Lower lobe of right lung (tissue), 2 donors: ENCODE measurements at regions not wholly inside any gene's neighbourhood (a gene's known extent, or its start where the extent isn't known, plus 50 kb on each side); places are given as distances from the start of the nearest gene placed in this dataset.

Source experiments
- ATAC-seq, 2 donors: fragments of 200-7000 bp; cut with Tn5 transposase; one replicate each; pipeline ENCODE4 v1.9.1; 2020 to 2022; ENCODE audit warnings: mild to moderate bottlenecking in 2 of 2, moderate library complexity in 2 of 2
- DNase-seq: peaks from one replicate; pipeline ENCODE4 v3.0.0-alpha.2; 2020
- H3K27ac ChIP-seq: fragments of 200-600 bp; one replicate; pipeline ENCODE4 v1.8.0; 2022
- H3K27me3 ChIP-seq: fragments of 200-600 bp; one replicate; pipeline ENCODE4 v1.8.0; 2022; ENCODE audit warnings: low read depth
- H3K36me3 ChIP-seq: fragments of 200-600 bp; one replicate; pipeline ENCODE4 v1.8.0; 2022; ENCODE audit warnings: mild to moderate bottlenecking
- H3K4me1 ChIP-seq: fragments of 200-600 bp; one replicate; pipeline ENCODE4 v1.8.0; 2022
- H3K4me3 ChIP-seq: fragments of 200-600 bp; one replicate; pipeline ENCODE4 v1.8.0; 2022; ENCODE audit warnings: mild to moderate bottlenecking
- H3K9me3 ChIP-seq: fragments of 200-600 bp; one replicate; pipeline ENCODE4 v1.8.0; 2022
- intact Hi-C: fragments of 100-400 bp; cut with DNase I; formaldehyde crosslinking; loops from one replicate; pipeline ENCODE4 v1.11.0; 2022
- TF ChIP-seq, protein P1 (sequence below): fragments of 200-600 bp; IDR thresholded peaks from one replicate; pipeline ENCODE4 v1.8.0; 2022; ENCODE audit warnings: antibody characterized with exemption, mild to moderate bottlenecking
- donor health status: DM: no; HTN: yes; CAD: no; lungs with severe emphysema.

DNA sequence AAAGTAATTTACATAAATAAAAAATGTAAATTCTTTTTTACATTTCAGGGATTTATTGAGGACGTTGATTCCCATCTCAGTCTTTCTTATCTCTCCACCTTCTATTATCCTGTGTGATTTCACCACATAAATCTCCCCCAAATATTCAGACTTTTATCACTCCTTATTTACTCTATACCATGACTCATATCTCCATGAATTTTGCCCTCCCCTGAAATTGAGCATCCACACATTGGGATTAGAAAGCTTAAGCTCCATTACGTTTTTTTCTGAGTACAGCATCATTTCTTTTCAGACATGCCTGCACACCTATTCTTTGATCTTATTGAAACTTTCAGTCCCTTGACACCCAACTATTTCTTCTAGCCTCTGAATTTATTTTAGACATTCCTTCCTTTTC lies 111.2 kb downstream of the IFI44 start:
- H3K27ac ChIP-seq, result no peak overlapping the region
- H3K9me3 ChIP-seq, result no peaks in the 10 kb centered on the region
- no peaks in the 10 kb centered on the region for H3K27me3 ChIP-seq
- no peak for DNase-seq
- H3K36me3 ChIP-seq, result no peaks in the 10 kb centered on the region
- no peak overlapping the region for H3K4me3 ChIP-seq
- intact Hi-C loops, result no loop called here
- ATAC-seq, result no peak
- H3K4me1 ChIP-seq, result no peaks in the 10 kb centered on the region
- TF ChIP-seq, protein P1, sequence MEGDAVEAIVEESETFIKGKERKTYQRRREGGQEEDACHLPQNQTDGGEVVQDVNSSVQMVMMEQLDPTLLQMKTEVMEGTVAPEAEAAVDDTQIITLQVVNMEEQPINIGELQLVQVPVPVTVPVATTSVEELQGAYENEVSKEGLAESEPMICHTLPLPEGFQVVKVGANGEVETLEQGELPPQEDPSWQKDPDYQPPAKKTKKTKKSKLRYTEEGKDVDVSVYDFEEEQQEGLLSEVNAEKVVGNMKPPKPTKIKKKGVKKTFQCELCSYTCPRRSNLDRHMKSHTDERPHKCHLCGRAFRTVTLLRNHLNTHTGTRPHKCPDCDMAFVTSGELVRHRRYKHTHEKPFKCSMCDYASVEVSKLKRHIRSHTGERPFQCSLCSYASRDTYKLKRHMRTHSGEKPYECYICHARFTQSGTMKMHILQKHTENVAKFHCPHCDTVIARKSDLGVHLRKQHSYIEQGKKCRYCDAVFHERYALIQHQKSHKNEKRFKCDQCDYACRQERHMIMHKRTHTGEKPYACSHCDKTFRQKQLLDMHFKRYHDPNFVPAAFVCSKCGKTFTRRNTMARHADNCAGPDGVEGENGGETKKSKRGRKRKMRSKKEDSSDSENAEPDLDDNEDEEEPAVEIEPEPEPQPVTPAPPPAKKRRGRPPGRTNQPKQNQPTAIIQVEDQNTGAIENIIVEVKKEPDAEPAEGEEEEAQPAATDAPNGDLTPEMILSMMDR, result no peak

DNA sequence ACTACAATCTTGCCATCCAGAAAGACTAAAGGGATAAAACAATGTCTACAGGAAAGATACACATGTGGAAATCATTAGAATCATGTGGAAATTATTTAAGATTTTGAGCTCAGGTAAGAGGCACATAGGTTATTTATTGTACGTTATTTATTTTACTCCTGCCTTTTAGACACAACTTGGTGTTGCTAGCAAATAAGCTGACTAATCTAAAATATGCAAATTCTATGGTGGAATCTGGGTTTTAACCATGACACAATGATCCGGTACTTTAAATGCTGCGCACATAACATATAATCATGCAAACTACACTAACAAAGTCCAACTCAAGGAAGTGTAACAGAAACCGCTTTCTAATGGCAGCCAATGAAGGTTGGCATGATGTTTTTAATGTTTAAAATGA lies 112.5 kb downstream of the IFI44 start:
- H3K27ac ChIP-seq, result no peak overlapping the region
- H3K27me3 ChIP-seq, result no peaks in the 10 kb centered on the region
- TF ChIP-seq, protein P1, result no peak
- H3K36me3 ChIP-seq, result no peaks in the 10 kb centered on the region
- no peak overlapping the region for H3K4me3 ChIP-seq
- ATAC-seq, result no peak
- no peaks in the 10 kb centered on the region for H3K4me1 ChIP-seq
- H3K9me3 ChIP-seq, result no peaks in the 10 kb centered on the region
- no peak for DNase-seq
- intact Hi-C loops, result no loop called here

DNA sequence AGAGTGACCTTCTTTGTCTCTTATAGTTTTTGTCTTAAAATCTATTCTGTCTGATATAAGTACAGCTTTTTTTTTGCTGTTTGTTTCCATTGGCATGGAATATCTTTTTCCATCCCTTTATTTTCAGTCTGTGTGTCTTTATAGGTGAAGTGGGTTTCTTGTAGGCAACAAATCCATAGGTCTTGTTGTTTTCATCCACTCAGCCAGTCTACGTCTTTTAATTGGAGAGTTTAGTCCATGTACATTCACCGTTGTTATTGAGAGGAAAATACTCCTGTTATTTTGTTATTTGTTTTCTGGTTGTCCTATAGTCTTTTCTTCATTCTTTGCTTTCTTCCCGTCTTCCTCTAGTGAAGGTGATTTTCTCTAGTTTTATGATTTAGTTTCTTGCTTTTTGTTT lies 115.9 kb downstream of the IFI44 start:
- no peak for ATAC-seq
- intact Hi-C loops, result no loop called here

DNA sequence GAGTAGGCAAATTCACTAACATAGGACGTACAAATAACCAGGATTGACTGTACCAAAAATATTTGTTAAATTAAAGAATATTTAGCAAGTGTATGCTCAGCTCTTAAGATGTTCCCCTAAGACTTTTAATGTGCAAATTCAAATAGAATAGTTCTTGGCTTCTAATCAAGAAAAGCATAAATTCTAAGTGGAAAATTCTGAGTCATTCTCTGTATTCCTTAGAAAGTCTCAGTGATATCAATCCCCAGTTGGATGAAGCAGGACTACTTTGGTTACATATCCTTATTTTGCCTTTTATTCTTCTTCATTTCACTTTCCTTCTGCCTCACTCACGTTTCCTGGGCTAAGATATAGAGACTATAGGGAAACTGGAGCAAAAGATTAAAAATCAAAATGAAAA lies 130.2 kb downstream of the IFI44 start:
- intact Hi-C loops, result no loop called here
- ATAC-seq, result no peak
- no peak overlapping the region for H3K27ac ChIP-seq
- no peaks in the 10 kb centered on the region for H3K36me3 ChIP-seq
- H3K27me3 ChIP-seq, result no peaks in the 10 kb centered on the region
- H3K4me1 ChIP-seq, result no peaks in the 10 kb centered on the region
- TF ChIP-seq, protein P1, result no peak
- no peaks in the 10 kb centered on the region for H3K9me3 ChIP-seq
- no peak overlapping the region for H3K4me3 ChIP-seq
- no peak for DNase-seq

More for the DNA sequence above, 115.9 kb downstream of the IFI44 start:
- Histone ChIP-seq H3K27ac (no peak overlapping the region), H3K4me3 (no peak overlapping the region), H3K9me3 (no peaks in the 10 kb centered on the region), H3K27me3 (no peaks in the 10 kb centered on the region), H3K4me1 (no peaks in the 10 kb centered on the region), H3K36me3 (no peaks in the 10 kb centered on the region)
- DNase-seq, result no peak
- TF ChIP-seq, protein P1, result no peak

DNA sequence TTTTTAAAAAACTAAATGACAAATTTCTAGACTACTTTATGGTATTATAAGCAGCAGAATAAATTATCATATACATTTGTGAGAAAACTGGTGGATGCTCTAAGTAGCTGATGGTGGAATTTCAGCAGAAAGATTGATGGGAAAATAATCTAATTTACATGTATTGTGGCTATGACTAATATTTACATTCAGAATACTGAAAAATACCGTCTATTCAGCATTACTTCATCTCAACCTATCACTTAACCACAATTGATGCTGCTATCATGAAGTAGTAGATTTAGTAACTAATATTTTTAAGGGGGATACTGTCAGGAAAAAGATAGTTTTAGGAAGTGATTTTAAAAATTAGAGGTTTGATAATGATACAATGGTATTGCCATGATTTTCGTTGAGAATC lies 137.9 kb downstream of the IFI44 start:
- intact Hi-C loops, result no loop called here
- Histone ChIP-seq H3K36me3 (no peaks in the 10 kb centered on the region), H3K27me3 (no peaks in the 10 kb centered on the region), H3K27ac (no peak overlapping the region), H3K4me1 (no peaks in the 10 kb centered on the region), H3K4me3 (no peak overlapping the region), H3K9me3 (no peaks in the 10 kb centered on the region)
- ATAC-seq (no peak), DNase-seq (no peak)
- TF ChIP-seq, protein P1, result no peak

DNA sequence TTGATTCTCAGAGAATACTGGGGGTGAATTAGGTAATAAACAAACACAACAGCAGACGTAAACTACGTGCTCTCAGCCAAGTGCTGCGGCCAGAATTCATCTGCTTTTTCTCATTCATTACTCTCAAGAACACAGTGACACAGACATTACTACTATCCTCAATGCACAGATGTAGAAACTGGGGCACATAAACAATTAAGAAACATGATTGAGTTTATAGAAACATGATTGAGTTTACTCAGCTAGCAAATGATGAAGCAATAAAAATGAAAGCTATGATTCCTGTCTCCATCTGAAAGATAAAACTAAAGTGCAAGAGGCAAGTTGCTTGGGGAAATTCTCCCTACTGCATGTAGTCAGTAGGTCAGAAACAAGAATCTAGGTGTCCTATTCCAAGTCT lies 140.5 kb downstream of the IFI44 start:
- ATAC-seq (no peak), DNase-seq (no peak)
- Histone ChIP-seq H3K27me3 (no peaks in the 10 kb centered on the region), H3K9me3 (no peaks in the 10 kb centered on the region), H3K27ac (no peak overlapping the region), H3K4me1 (no peaks in the 10 kb centered on the region), H3K36me3 (no peaks in the 10 kb centered on the region), H3K4me3 (no peak overlapping the region)
- TF ChIP-seq, protein P1, result no peak
- intact Hi-C loops, result no loop called here
